ENCODE measurements at regions not wholly inside any gene's neighbourhood (a gene's known extent, or its start where the extent isn't known, plus 50 kb on each side); places are given as distances from the start of the nearest gene placed in this dataset.

GRCh38 chr1:22245726-22246125 lies 102.8 kb upstream of the WNT4 start:
- DNase-seq (ENCODE audit: low read depth): no peak

- DNase-seq (ENCODE audit: low read depth): no peak
These were observed 104.0 kb upstream of the WNT4 start for GRCh38 chr1:22246755-22247480.

GRCh38 chr1:22247527-22248245 lies 104.8 kb upstream of the WNT4 start:
- DNase-seq (ENCODE audit: low read depth): no peak

DNA sequence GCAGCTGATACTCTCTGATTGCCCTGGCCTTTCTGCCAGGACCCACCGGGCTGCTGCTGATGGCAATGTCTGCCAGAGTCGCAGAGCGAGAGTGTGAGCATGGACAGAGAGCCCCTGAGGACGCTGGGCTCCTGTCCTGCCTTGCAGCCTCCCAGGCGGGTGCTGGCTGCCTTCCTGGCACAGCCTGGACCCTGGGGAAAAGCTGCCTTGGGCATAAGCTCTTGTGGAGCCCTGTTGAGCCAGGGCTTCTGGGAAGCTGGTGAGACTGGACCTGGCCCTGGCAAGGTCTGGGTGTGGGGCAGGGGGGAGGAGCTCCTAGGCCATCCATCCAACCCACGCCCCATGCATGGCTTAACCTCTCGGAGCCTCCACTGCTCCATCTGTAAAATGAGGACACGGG lies 105.8 kb upstream of the WNT4 start:
- no peak for DNase-seq (ENCODE audit: low read depth)

DNA sequence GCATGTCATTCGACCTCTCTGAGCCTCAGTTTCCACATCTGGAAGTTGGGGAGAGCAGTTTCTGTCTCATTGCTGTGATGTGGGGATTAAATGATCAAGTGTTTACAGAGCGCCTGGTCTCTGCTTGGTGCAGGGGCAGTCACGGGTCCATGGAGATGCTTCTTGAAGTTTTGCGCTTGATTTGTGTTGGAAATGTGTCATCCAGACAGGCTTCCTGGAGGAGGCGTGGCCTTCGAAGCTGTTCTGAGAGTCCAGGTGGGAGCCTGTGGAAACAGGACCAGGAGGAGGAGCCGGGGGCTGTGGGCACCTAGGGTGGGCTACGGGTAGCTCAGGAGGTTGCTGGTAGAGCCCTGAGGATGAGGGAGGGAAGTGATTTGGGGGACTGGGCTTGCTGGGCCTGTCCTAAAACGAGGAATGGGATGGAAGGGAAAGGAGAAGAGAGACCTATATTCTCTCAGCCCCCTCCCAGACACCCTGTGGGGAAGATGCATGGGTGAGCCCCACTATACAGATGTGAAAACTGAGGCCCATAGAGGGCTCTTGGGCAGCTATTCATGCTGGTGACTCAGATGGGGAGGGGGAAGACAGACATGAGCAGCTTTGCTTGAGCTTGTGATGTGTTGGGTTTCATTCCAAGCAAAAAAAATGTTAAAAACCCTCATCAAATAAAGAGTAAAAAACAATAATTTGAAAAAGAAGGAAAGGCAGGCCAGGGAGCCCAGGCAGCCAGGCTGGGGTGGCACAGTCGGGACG lies 107.2 kb upstream of the WNT4 start:
- no peak for DNase-seq (ENCODE audit: low read depth)

DNA sequence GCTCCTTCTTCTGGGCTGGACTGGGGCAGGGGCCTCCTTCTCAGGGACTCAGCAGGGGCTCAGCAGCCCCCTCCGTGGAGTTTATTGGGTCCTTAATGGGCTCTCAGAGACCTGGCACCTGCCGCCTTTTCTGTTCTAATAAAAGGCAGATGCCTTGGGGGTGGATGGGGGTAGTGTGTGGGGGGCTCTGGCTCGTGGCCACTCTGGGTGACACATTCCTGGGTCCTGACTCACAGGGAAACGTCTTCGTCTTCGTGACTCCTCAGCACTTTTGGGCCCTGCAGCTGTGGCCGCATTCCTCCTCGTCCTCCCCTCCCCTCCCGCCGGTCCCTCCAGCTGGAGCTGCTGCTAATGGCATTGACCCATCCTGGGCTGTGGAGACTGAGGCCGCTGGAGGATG lies 107.8 kb upstream of the WNT4 start:
- DNase-seq (ENCODE audit: low read depth): no peak

GRCh38 chr1:22252251-22252650 lies 109.4 kb upstream of the WNT4 start:
- no peak for DNase-seq (ENCODE audit: low read depth)

- no peak for DNase-seq (ENCODE audit: low read depth)
These were observed 110.3 kb upstream of the WNT4 start for GRCh38 chr1:22253012-22253790.

DNA sequence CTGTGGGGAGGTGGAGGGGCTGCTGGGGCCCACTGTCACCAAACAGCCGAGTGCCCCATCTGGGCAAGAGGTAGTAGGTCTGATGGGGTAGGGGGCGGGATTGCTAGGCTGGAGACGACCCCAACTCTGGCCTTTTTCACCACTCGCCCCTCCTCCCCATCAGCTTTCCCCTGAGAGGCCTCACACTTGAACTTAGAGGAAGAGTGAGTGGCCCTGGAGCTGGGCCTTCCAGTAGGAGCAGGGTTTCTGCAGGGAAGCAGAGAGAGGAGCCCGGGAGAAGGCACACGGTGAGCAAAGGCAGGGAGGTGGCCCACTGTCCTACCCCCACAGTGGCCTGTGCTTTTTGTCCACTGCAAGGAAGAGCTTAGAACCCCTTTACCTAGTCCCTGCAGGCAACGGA lies 111.9 kb upstream of the WNT4 start:
- DNase-seq (ENCODE audit: low read depth): no peak

DNA sequence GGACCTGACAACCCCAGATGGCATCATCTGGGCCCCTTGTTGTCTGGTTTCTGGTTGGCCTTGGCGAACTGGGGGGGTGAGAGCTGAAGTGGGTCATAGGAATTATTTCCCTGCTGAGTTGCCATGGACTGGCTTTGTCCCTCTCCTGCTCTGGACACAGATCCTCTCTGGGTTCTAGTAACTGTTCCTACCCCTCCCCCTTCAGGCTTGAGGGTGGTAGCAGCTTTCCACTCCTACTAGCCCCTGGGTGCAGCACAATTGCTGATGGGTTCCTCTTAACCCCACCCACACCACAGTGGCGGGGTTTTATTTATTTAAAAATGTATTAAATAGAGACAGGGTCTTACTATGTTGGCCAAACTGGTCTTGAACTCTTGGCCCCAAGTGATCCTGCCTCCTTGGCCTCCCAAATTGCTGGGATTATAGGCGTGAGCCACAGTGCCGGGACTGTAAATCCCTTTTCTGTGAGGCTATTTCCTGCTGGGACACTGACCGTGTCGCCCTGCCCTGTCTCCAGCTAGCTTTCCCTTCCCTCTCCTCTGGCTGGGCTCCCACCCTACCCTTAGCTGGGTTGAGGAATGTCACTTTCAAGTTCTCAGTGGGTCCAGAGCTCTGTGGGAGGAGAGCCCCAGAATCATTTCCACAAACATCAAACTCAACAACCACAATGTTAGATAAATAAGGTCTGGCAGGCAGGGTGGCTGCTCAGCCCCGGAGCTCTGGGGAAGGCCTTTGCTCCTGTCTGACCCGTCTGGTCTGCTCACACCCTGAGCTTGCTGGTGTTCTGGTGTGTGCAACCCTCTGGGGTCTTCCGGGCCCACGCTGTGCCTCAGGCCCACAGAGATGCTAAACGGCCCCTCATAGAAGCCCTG lies 112.7 kb upstream of the WNT4 start:
- no peak for DNase-seq (ENCODE audit: low read depth)

DNA sequence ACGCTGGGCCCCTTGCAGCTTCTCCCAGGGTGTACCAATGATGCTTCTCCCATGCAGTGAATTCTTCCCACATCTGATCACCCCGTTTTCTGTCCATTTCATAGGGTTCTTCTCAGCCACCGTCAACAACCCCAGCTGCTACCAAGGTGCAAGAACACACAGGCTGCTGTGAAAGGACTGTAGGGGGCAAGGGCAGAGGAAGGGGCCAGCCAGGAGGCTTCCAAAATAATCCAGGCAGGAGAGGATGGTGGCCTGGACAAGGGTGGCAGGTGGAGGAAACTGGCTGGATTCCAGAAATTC lies 113.3 kb upstream of the WNT4 start:
- DNase-seq (ENCODE audit: low read depth): no peak

DNA sequence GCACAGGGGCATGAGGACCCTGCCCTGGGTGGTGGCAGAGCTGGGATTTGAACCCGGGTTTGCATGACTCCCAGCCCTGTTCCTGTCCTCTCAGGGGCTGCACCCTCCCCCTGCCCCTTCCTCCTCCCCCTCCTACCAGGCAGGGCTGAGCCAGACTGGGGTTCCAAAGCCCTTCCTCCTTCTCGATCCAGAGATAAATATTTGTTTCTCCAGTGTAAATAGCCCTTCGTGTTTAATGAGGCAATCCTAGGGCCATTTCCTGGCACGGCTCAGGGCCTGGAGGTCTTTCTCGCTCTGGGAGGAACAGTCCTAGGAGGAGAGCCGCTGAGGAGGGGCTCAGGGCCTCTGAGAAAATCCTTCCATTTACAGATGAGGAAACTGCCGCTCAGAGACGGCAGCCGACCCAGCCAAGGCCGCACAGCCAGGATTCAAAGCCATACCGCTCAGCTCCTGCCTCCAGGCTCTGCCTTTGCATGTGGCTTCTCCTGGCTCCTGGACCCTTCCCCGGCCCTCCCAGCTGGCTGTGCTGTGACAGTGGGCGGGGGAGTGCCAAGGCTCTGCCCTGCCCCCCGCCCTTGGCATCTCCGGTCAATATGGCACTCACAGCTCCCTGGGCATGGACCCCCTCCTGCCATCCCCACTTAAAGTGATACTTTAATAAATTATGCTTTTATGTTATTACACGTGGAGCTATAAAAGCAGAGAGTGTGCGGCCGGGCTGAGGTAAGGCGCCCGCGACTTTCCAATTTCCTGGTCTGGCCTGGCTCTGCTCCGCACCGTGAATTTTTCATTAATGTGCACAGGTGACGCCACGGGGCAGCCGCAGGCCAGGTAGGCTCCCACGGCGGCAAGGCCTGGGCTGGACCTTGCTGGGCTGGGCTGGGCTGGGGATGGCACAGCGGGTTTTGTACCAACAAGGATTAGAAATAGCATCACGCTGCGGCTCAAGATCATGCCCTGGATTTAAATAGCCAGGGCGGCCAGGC lies 114.7 kb upstream of the WNT4 start:
- no peak for DNase-seq (ENCODE audit: low read depth)

GRCh38 chr1:22258698-22259097 lies 115.8 kb upstream of the WNT4 start:
- no peak for DNase-seq (ENCODE audit: low read depth)

DNA sequence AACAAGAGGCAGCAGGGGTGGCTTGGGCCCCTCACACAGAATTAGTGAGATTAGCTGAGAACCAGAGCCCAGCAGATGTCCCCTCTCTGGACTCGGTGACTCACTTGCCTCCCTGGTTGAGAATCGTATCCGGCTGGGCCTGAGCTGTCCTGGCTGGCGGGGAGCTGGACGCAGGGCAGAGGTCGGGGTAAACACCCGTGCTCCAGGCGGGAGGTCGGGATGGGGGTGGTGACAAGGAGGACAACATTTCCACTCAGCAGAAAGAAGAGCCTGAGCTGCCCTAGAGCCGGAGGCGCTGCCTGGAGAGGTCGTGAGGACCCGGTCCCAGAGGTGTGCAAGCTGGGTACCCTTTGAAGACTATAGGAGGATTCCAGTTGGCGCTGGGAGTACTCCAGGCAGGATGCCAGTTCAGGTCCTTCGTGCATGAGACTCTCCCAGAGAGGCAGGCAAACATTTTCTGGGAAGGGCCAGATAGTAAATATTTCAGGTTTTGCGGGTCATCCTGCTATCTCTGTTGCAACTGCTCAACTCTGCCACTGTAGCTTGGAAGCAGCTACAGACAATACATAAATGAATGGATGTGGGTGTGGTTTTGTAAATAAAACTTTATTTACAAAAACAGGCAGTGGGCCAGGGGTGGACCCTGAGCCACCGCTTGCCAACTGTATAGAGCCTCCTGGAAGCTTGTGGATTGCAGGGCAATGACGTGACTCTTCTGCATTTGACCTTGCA lies 116.8 kb upstream of the WNT4 start:
- no peak for DNase-seq (ENCODE audit: low read depth)

- DNase-seq (ENCODE audit: low read depth): no peak
These were observed 118.0 kb upstream of the WNT4 start for GRCh38 chr1:22260860-22261432.

- DNase-seq (ENCODE audit: low read depth): no peak
These were observed 118.7 kb upstream of the WNT4 start for GRCh38 chr1:22261580-22261979.

DNA sequence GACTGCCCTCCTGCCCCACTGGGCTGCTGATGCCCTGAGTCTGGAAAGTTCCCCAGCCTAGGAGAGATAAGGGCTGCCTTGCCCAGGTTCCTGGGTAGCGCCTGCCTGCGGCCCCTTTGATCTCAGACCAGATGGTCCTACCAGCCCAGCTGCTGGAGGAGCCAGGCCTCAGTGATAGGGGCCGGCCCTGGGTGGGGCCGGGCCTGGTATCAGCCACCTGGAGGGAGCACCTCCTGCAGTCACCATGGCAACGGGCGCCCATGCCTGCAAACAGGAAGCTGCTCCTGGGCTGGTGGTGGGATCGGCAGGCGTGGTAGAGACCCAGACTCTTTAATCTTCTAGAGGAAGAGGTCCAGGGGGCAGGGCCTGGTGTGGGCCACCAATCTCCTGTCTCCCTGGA lies 119.7 kb upstream of the WNT4 start:
- DNase-seq (ENCODE audit: low read depth): no peak

- no peak for DNase-seq (ENCODE audit: low read depth)
These were observed 120.5 kb upstream of the WNT4 start for GRCh38 chr1:22263359-22263758.

All from stimulated activated CD8-positive, alpha-beta memory T cell treated with anti-CD3 and anti-CD28 coated beads, Interleukin-4, amount 100 ng/mL, for 24 hours (primary cell).